ENCODE measurements at regions not wholly inside any gene's neighbourhood (a gene's known extent, or its start where the extent isn't known, plus 50 kb on each side); places are given as distances from the start of the nearest gene placed in this dataset.

DNA sequence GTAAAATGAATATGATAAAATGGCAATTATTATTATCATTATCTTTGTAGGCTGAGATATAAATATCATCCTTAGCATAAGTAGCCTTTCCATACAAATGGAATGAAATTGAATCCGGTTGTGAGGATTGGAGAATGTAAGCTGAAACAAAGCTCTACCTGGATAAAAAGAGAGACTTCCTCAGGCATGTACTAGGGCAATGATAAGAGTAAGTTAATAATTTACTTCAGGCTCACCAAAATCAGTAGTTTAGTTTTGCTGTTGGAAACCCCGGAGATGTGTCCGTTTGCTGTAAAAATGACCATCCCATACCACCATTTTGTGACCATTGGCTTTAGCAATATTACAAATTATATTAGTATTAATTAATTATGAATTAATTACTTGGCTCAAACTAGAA, 96.3 kb downstream of the C12orf75 start:
- no peaks in the 10 kb centered on the region for H3K4me1 ChIP-seq (ENCODE audit: insufficient read depth, low read length)
- FAIRE-seq = peak; percentile 18
- ChIA-PET POLR2A (no interaction called here), CTCF (ENCODE audit: low intra/inter-chr PET ratio, low total read pairs) (no interaction called here)
- H3K9ac ChIP-seq (ENCODE audit: insufficient read depth, low read depth, low read length) = no peak overlapping the region
- H2AFZ ChIP-seq (ENCODE audit: low read length) = no peak overlapping the region
- no peaks in the 10 kb centered on the region for H3K9me3 ChIP-seq (ENCODE audit: low read length)
- no TSS peak for BruUV-seq (replicated peaks)
- no peak for DNase-seq (ENCODE audit: low spot score)
- intact Hi-C loops (cut with micrococcal nuclease; ENCODE audit: unreplicated experiment) (loop anchor here (10.0 kb wide), 1 partner anchor 918 kb away; no protein-coding TSS in a partner anchor), in situ Hi-C loops (cut with HindIII; ENCODE audit: extremely low pct_ligation_motif_present, low pct_unique_long_range_greater_than_20kb) (loop anchor here (10.0 kb wide), 2 partner anchors 718 to 798 kb away; no protein-coding TSS in a partner anchor)
- H3K27me3 ChIP-seq (ENCODE audit: control insufficient read depth in 1 of 2, insufficient read depth in 2 of 2, low read length in 2 of 2) = no peaks in the 10 kb centered on the region
- no peak for TF ChIP-seq ZNF570 (CRISPR knock-in tag; IDR thresholded peaks at IDR 0.05; ENCODE audit: borderline replicate concordance)
- no peak for TF ChIP-seq RNF219 (CRISPR knock-in tag; IDR thresholded peaks at IDR 0.05)
- no peak for TF ChIP-seq ZNF605 (CRISPR knock-in tag; IDR thresholded peaks at IDR 0.05)
- TF ChIP-seq, protein P1, sequence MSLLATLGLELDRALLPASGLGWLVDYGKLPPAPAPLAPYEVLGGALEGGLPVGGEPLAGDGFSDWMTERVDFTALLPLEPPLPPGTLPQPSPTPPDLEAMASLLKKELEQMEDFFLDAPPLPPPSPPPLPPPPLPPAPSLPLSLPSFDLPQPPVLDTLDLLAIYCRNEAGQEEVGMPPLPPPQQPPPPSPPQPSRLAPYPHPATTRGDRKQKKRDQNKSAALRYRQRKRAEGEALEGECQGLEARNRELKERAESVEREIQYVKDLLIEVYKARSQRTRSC (CRISPR knock-in tag; IDR thresholded peaks at IDR 0.05; ENCODE audit: low read depth) = no peak
- TF ChIP-seq ZFP37 (CRISPR knock-in tag; IDR thresholded peaks at IDR 0.05; ENCODE audit: borderline replicate concordance) = no peak
- TF ChIP-seq JDP2 (CRISPR knock-in tag; IDR thresholded peaks at IDR 0.05; ENCODE audit: borderline replicate concordance) = no peak
- TF ChIP-seq SMAD3 (CRISPR knock-in tag; IDR thresholded peaks at IDR 0.05) = no peak
- no peak for TF ChIP-seq ERF (CRISPR knock-in tag; IDR thresholded peaks at IDR 0.05)
- TF ChIP-seq TAF15 (IDR thresholded peaks at IDR 0.05; ENCODE audit: low read depth, low read length, poor library complexity, severe bottlenecking) = no peak
- no peak for TF ChIP-seq ZSCAN5A (CRISPR knock-in tag; IDR thresholded peaks at IDR 0.05; ENCODE audit: borderline replicate concordance)
- no peak for TF ChIP-seq PREB (CRISPR knock-in tag; IDR thresholded peaks at IDR 0.05)
- no peak for TF ChIP-seq NFYB (CRISPR knock-in tag; IDR thresholded peaks at IDR 0.05)
- no peak for TF ChIP-seq MBD4 (IDR thresholded peaks at IDR 0.05; ENCODE audit: borderline replicate concordance, low read length)
- TF ChIP-seq ZNF569 (CRISPR knock-in tag; IDR thresholded peaks at IDR 0.05; ENCODE audit: borderline replicate concordance) = no peak
- no peak for TF ChIP-seq NKX3-1 (CRISPR knock-in tag; IDR thresholded peaks at IDR 0.05)
- TF ChIP-seq HCFC1 (IDR thresholded peaks at IDR 0.05; ENCODE audit: low read depth, low read length) = no peak
- TF ChIP-seq SP140L (CRISPR knock-in tag; IDR thresholded peaks at IDR 0.05; ENCODE audit: borderline replicate concordance) = no peak
- TF ChIP-seq MAFK (conservative IDR thresholded peaks at IDR 0.05 in 1 of 2, IDR thresholded peaks at IDR 0.05 in 1 of 2; ENCODE audit: low read length in 2 of 2) = no peak
- no peak for TF ChIP-seq GLI4 (CRISPR knock-in tag; IDR thresholded peaks at IDR 0.05; ENCODE audit: borderline replicate concordance)
- no peaks in the 10 kb centered on the region for H3K79me2 ChIP-seq (ENCODE audit: insufficient read depth, low read length)
- 0% methylated on average over 3 of the region's 3 CpGs for WGBS (ENCODE audit: low lambda C conversion rate)
- peak overlapping the region; percentile 1; the same call in 1 of the 2 replicates for H3K4me2 ChIP-seq (ENCODE audit: low read depth, low read length)
- H3K27ac ChIP-seq (ENCODE audit: extremely low read length, insufficient read depth, low read length) = no peak overlapping the region
- no peaks in the 10 kb centered on the region for H4K20me1 ChIP-seq (ENCODE audit: insufficient read depth, low read length)
- ATAC-seq = peak; percentile 48; the same call in 2 of the 3 replicates
- H3K4me3 ChIP-seq (replicated peaks in 1 of 3; ENCODE audit: insufficient read depth in 1 of 3, low read depth in 2 of 3, low read length in 3 of 3) = no peak overlapping the region
- H3K36me3 ChIP-seq (replicated peaks in 1 of 2; ENCODE audit: control insufficient read depth in 1 of 2, insufficient read depth in 2 of 2, low read length in 2 of 2) = no peaks in the 10 kb centered on the region
